ENCODE measurements at regions not wholly inside any gene's neighbourhood (a gene's known extent, or its start where the extent isn't known, plus 50 kb on each side); places are given as distances from the start of the nearest gene placed in this dataset.
A peak's percentile ranks its signal among the peaks of the same experiment; 100 is the strongest.

DNA sequence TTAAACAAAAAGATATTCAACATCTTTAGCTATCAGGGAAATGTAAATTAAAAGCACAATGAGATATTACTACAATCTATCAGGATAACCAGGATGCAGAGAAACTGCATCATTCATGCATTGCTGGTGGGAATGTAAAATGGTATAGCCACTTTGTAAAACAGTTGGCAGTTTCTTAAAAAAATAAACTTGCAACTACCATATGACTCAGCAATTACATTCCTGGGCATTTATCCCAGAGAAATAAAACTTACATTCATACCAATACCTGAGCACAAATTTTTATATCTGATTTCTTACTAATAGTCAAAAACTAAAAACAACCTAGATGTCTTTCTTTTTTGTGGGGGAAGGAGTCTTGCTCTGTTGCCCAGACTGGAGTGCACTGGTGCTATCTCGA is 190.3 kb upstream of the TAB2 start:
- Mint-ChIP-seq H3K9me3 (no peaks in the 10 kb centered on the region), H3K36me3 (no peaks in the 10 kb centered on the region), H3K27ac (no peak overlapping the region), H3K27me3 (ENCODE audit: low read depth in 3 of 3) (peaks cover 1 to 5% (median 2%) of the 10 kb centered on the region in 3 donors), H3K4me1 (peaks cover 5 to 11% of the 10 kb centered on the region in 2 donors), H3K4me3 (no peak overlapping the region)
- DNase-seq: no peak

DNA sequence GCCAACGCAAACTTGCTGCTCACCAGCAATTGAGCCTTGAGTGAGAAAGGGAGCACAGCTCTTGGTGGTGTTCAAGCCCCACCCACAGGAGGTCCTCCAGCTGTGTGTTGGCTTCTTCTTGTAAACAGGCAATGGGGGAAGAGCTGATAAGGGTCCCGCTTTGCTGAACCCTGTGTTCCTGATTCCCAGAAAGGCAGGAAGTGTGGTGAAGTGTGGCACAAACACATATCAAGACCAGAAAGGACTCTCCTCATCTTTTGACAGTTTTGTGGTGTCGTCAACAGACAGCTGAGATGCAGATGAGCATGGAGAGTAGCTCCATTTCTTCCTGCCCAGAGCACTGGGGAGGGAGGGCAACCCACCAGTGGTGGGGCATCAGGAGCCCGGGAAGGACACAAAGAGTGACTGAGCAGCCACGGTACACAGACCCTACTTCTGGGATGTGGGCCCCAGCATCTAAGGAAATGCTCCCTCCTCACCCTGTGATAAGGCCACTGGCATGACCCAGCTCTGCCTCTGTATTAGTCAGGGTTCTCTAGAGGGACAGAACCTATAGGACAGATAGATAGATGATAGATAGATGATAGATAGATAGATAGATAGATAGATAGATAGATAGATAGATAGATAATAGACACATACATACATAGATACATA is 188.9 kb upstream of the TAB2 start:
- Mint-ChIP-seq H3K4me3 (no peak overlapping the region), H3K9me3 (no peaks in the 10 kb centered on the region), H3K27ac (peak overlapping the region in 1 of 6 donors; percentile 42), H3K27me3 (ENCODE audit: low read depth in 3 of 3) (peaks cover 1 to 5% (median 2%) of the 10 kb centered on the region in 3 donors), H3K36me3 (no peaks in the 10 kb centered on the region), H3K4me1 (peaks cover 5 to 11% of the 10 kb centered on the region in 2 donors)
- no peak for DNase-seq

DNA sequence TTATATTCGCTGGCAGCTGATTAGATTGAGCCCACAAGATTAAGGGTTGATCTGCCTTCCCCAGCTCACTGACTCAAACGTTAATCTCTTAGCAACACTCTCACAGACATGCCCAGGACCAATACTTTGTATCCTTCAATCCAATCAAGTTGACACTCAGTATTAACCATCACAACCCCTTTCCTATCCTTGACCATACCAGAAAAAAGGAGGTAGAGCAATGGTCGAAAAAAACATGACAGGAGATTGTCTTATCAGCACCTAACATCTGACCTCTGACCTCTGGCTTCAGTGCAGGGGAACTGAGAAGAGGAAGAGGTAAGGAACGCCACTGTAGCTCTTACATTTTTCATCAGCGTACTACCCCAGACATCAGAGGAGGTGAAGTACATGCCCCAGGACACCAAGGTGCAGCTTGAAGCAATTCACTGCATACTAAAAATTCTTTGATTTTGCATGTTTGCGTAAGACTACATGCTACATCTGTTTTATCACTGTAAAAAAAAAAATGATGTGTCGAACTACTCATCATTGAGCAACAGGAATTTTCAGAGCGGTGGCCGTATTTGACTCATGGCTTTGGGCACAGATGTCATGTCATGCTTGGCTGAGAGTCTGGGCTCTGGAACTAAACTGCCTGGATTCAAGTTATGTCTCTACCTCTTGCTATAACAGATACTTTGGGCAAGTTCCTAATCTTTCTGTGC is 188.0 kb upstream of the TAB2 start:
- H3K9me3 Mint-ChIP-seq: no peaks in the 10 kb centered on the region
- H3K36me3 Mint-ChIP-seq: no peaks in the 10 kb centered on the region
- H3K27me3 Mint-ChIP-seq (ENCODE audit: low read depth in 3 of 3): peaks cover 0 to 2% (median 1%) of the 10 kb centered on the region in 3 donors
- no peak overlapping the region for H3K4me3 Mint-ChIP-seq
- peak overlapping the region in 1 of 6 donors; percentile 27 for H3K27ac Mint-ChIP-seq
- peaks cover 5 to 11% of the 10 kb centered on the region in 2 donors for H3K4me1 Mint-ChIP-seq
- DNase-seq: no peak

DNA sequence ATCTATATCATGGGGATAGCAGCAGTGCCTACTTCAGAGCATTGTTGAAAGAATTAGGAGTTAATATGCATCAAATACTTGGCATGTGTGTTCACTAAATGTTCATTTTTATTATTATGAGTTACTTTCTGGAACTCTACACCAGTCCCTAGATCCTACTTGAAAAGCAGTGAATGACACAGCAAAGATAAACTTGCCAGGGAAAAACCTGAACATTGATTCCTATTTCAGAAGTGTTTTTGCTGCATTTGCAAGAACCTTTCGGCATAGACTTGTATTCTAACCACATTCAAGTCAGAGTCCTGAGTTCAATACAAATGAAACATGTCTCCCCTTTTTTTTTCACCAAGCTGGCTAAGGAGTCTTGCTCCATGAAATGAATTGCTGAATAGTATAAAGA is 187.4 kb upstream of the TAB2 start:
- no peaks in the 10 kb centered on the region for H3K36me3 Mint-ChIP-seq
- H3K4me1 Mint-ChIP-seq: peaks cover 5 to 11% of the 10 kb centered on the region in 2 donors
- no peak overlapping the region for H3K4me3 Mint-ChIP-seq
- H3K9me3 Mint-ChIP-seq: no peaks in the 10 kb centered on the region
- no peak for DNase-seq
- H3K27me3 Mint-ChIP-seq (ENCODE audit: low read depth in 3 of 3): peaks cover 0 to 2% (median 1%) of the 10 kb centered on the region in 3 donors
- H3K27ac Mint-ChIP-seq: no peak overlapping the region

DNA sequence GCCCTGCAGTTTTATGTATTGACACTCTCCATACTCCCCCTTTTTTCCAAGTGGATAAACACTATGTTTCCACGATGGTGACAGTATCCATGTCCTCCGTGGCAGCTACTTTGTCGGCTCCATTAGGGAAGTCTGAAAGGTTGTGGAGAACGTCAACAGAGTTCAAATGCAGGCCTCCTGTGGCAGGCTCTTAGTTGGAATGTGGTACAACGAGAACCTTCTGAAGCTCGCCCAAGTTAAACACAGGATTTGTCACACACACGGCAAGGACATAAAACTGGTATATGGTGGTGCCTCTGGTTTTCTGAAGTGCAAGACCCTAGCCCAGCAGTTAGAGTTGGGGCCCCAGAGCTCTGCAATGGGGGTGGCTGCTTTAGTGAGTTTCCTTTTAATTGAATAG is 187.0 kb upstream of the TAB2 start:
- H3K4me3 Mint-ChIP-seq: no peak overlapping the region
- H3K36me3 Mint-ChIP-seq: no peaks in the 10 kb centered on the region
- DNase-seq: no peak
- peaks cover 0 to 2% (median 1%) of the 10 kb centered on the region in 3 donors for H3K27me3 Mint-ChIP-seq (ENCODE audit: low read depth in 3 of 3)
- no peaks in the 10 kb centered on the region for H3K9me3 Mint-ChIP-seq
- no peak overlapping the region for H3K27ac Mint-ChIP-seq
- peaks cover 5 to 11% of the 10 kb centered on the region in 2 donors for H3K4me1 Mint-ChIP-seq

DNA sequence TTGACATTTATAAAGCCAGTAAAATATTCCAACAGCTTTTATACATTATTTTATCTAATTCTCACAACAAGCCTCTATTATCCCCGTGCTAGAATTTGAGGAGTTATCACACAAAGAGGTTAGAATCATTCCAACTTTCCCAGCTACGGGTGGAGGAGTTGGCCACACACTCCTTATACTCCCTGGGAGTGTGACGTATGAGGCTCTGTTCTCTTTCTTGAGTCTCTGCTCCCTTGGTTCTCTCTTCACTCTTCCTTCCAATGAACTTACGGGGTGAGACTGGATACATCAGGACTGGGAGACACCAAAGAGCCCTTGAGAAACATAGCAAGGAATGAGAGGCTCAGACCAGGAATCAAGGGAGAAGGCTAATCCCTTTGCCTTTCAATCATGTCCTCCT is 185.6 kb upstream of the TAB2 start:
- DNase-seq: no peak
- peaks cover 5 to 11% of the 10 kb centered on the region in 2 donors for H3K4me1 Mint-ChIP-seq
- no peaks in the 10 kb centered on the region for H3K9me3 Mint-ChIP-seq
- H3K4me3 Mint-ChIP-seq: no peak overlapping the region
- H3K27ac Mint-ChIP-seq: no peak overlapping the region
- H3K36me3 Mint-ChIP-seq: no peaks in the 10 kb centered on the region
- no peaks in the 10 kb centered on the region for H3K27me3 Mint-ChIP-seq (ENCODE audit: low read depth in 3 of 3)

DNA sequence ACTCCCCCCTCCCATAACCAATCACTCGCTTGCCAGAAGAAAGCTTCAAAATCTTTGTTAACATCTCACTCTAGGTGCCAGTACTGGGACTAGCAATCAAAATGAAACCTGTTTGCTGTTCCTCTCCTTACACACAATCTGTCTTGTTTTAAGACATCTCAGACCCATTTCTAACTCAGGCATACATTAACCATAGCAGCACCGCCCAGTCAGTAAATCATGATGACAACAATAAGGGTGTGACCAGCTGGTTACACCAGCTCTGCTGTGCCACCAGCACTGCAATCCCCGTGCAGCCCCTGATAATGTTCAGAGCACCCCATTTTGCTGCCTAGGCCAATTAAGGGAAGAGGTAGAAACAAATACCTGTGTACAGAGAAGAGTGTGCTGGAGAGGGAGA is 185.2 kb upstream of the TAB2 start:
- no peaks in the 10 kb centered on the region for H3K27me3 Mint-ChIP-seq (ENCODE audit: low read depth in 3 of 3)
- no peaks in the 10 kb centered on the region for H3K9me3 Mint-ChIP-seq
- H3K36me3 Mint-ChIP-seq: no peaks in the 10 kb centered on the region
- H3K4me3 Mint-ChIP-seq: no peak overlapping the region
- DNase-seq: no peak
- no peak overlapping the region for H3K27ac Mint-ChIP-seq
- H3K4me1 Mint-ChIP-seq: peaks cover 5 to 11% of the 10 kb centered on the region in 2 donors

DNA sequence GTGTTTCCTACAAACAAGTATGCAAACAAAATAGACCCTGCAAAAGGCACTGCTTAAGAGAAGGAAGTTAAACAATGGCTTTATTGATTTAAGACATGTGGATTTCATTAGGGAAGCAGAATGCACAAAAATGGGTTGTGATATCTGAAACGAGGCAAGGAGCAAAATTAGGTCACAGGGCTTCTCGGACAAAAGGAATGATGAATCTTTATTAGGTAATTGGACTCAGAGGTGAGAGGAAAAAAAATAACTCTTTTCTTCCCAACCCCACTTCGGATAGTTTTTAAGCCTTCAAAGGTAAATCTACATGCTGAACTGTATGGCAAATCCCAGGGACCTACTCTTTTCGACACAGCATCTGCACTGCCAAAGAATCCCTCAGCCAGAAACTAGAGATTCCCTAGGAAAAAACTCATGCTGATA is 183.0 kb upstream of the TAB2 start:
- no peak overlapping the region for H3K4me3 Mint-ChIP-seq
- no peaks in the 10 kb centered on the region for H3K9me3 Mint-ChIP-seq
- peaks cover 0 to 2% of the 10 kb centered on the region in 2 donors for H3K4me1 Mint-ChIP-seq
- DNase-seq: no peak
- no peak overlapping the region for H3K27ac Mint-ChIP-seq
- no peaks in the 10 kb centered on the region for H3K36me3 Mint-ChIP-seq
- H3K27me3 Mint-ChIP-seq (ENCODE audit: low read depth in 3 of 3): no peaks in the 10 kb centered on the region

DNA sequence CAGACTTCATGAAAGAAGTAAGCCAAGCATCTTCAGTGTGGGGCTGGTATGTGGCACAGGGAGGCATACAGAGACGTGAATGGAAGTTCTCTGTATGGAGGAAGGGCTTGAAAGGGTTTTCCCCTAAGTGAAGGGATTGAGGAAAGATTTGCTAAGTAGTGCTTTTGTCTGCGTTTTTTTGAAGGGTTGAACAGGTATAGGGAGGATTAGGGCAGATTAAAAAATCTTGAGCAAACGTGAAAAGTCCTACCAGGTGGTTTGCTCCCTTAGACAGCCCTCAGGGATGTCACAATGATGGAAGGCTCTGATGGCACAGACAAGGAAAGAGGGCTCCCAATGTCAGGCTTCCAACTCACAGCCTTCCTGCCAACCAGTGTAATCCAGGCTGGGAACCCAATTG is 181.7 kb upstream of the TAB2 start:
- Mint-ChIP-seq H3K9me3 (no peaks in the 10 kb centered on the region), H3K27ac (no peak overlapping the region), H3K4me3 (no peak overlapping the region), H3K27me3 (ENCODE audit: low read depth in 3 of 3) (peaks cover 0 to 1% (median 0%) of the 10 kb centered on the region in 3 donors), H3K4me1 (peaks cover 13 to 14% of the 10 kb centered on the region in 2 donors), H3K36me3 (no peaks in the 10 kb centered on the region)
- DNase-seq: no peak

DNA sequence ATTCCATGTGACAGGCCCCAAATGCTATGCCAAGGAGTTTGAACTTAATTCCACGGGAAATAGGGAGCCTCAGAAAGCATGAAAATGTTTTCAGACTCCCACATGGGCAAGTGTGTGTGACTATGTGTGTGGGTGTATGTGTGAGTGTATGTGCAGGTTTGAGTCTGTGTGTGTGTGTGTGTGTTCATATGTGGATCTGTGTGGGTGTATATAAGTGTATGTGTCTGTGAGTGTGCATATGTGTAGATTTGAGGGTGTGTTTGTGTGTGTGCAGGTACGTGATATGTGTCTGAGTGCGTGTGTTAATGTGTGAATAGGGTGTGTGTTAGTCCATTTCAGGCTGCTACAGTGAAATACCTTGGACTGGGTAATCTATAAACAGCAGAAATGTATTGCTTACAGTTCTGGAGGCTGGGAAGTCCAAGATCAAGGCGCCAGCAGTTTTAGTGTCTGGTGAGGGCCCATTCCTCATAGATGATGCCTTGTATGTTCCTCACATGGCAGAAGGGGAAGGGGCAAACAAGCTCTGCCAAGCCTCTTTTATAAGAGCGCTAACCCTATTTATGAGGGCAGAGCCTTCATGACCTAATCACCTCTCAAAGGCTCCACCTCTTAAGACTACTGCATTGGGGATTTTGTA is 181.1 kb upstream of the TAB2 start:
- DNase-seq: no peak
- Mint-ChIP-seq H3K27ac (no peak overlapping the region), H3K9me3 (no peaks in the 10 kb centered on the region), H3K4me1 (peaks cover 15 to 20% of the 10 kb centered on the region in 2 donors), H3K27me3 (ENCODE audit: low read depth in 3 of 3) (peaks cover 0 to 1% (median 0%) of the 10 kb centered on the region in 3 donors), H3K36me3 (no peaks in the 10 kb centered on the region), H3K4me3 (no peak overlapping the region)

DNA sequence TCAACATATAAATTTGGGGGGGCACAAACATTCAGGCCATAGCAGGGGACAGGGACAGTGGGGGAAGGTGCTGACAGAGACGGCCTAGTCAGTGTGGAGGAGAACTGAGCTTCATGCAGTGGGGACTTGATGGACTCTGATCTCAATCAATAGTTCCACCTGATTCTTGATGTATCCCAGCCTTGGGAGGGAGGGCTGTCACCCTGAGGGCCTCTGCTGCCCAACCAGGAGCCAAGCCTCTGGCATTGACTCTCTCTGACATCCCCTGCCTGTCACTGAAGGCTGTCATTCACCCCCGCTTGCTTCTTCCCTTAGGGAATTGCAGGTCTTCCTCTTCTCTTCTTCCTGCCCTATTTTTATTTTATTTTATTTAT is 180.6 kb upstream of the TAB2 start:
- Mint-ChIP-seq H3K4me3 (no peak overlapping the region), H3K9me3 (no peaks in the 10 kb centered on the region), H3K27me3 (ENCODE audit: low read depth in 3 of 3) (peaks cover 0 to 1% (median 0%) of the 10 kb centered on the region in 3 donors), H3K27ac (no peak overlapping the region), H3K36me3 (no peaks in the 10 kb centered on the region), H3K4me1 (peaks cover 15 to 25% of the 10 kb centered on the region in 2 donors)
- DNase-seq: no peak

DNA sequence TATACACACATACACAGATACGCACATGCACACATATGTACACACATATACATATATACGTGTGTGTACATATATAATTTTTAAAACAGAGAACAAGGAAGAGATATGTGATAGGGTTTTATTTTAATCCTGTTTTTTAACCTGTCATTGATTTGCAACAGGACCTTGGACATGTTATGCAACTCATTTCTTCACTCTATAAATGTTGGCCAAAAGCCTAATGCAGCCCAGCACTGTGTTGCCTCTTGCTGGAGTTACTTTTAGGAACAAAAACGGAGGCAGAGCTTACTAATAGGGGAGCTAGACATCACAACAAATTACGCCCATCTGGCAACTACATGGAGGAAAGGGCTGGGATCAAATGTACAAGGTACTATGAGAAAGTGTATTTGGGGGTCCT is 179.9 kb upstream of the TAB2 start:
- Mint-ChIP-seq H3K36me3 (peaks cover 0 to 4% (median 0%) of the 10 kb centered on the region in 3 donors), H3K27me3 (ENCODE audit: low read depth in 3 of 3) (peaks cover 0 to 1% (median 0%) of the 10 kb centered on the region in 3 donors), H3K4me3 (no peak overlapping the region), H3K9me3 (no peaks in the 10 kb centered on the region), H3K4me1 (peaks cover 15 to 26% of the 10 kb centered on the region in 2 donors), H3K27ac (no peak overlapping the region)
- no peak for DNase-seq

DNA sequence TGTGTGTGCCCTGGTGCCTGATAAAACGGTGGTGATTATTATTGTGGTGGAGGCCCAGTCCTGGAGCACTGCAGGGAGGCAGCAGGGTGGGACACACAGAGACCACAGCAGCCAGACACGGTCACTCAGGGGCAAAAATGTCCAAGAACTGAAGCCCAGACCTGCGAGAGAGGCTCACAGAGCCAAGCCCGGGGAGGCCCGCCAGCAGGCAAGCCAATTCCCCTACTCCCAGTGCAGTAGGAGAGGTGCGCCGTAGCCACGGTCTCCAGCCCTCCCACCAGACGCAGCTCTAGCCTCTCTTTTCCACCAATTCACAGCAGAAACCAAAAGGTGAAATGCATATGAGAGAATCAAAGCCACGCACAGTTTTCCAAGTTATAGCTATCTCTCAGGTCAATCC is 179.4 kb upstream of the TAB2 start:
- Mint-ChIP-seq H3K4me3 (no peak overlapping the region), H3K4me1 (peaks cover 15 to 26% of the 10 kb centered on the region in 2 donors), H3K27me3 (ENCODE audit: low read depth in 3 of 3) (peaks cover 0 to 1% (median 0%) of the 10 kb centered on the region in 3 donors), H3K27ac (no peak overlapping the region), H3K36me3 (peaks cover 0 to 4% (median 0%) of the 10 kb centered on the region in 3 donors), H3K9me3 (no peaks in the 10 kb centered on the region)
- DNase-seq: no peak

DNA sequence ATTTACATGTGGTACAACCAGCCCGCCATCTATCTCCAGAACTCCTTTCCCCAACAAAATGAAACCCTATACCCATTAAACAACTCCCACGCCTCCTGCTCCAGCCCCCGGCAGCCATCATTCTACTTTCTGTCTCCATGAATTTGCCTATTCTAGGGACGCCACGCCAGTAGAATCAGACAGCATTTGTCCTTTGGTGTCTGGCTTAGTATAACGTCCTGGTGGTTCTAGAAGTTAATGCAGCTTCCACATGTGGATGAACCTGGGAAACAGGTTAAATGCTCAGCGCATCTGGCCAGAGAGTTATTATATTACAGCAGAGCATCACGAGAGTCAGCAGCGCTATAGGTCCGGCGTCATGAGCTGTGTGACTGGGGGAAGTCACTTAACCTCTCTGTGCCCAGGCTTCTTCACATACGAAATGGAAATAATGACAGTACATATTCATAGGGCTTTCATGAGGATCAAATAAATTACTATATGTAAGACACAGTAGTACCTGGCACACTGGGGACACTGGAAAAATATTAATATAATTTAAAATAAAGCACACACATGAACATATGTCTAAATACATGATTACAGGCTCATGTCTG is 178.7 kb upstream of the TAB2 start:
- peaks cover 0 to 6% (median 4%) of the 10 kb centered on the region in 3 donors for H3K36me3 Mint-ChIP-seq
- peaks cover 15 to 26% of the 10 kb centered on the region in 2 donors for H3K4me1 Mint-ChIP-seq
- H3K4me3 Mint-ChIP-seq: no peak overlapping the region
- peaks cover 0 to 1% (median 0%) of the 10 kb centered on the region in 3 donors for H3K27me3 Mint-ChIP-seq (ENCODE audit: low read depth in 3 of 3)
- no peaks in the 10 kb centered on the region for H3K9me3 Mint-ChIP-seq
- peak overlapping the region in 2 of 6 donors; percentile 35 to 38 for H3K27ac Mint-ChIP-seq
- no peak for DNase-seq

Measured in immature natural killer cell (primary cell).